ENCODE measurements at regions not wholly inside any gene's neighbourhood (a gene's known extent, or its start where the extent isn't known, plus 50 kb on each side); places are given as distances from the start of the nearest gene placed in this dataset.
"Not testable (repeated sequence)": the region's sequence is repeated elsewhere in the genome, so short reads cannot be mapped to it uniquely, and the experiment has no call there.

DNA sequence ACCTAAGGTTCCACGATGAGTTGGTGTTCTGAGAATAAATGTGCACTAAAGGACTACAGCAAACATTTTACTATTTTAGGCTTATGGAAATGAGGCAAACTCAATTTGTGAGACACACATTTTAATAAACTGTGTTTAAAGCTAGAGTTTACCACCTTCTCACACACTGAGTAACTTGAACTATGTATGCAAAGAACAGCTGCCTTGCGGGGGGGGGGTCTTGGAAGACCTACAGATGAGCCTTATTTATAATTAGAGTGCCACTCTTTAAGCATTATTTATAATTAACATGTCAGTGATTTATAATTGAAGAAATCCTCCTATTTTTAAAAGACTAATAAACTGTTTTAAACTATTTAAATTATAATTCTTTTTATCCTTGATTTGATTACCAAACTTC, 300.4 kb downstream of the DLEU7 start:
- DNase-seq: no peak

DNA sequence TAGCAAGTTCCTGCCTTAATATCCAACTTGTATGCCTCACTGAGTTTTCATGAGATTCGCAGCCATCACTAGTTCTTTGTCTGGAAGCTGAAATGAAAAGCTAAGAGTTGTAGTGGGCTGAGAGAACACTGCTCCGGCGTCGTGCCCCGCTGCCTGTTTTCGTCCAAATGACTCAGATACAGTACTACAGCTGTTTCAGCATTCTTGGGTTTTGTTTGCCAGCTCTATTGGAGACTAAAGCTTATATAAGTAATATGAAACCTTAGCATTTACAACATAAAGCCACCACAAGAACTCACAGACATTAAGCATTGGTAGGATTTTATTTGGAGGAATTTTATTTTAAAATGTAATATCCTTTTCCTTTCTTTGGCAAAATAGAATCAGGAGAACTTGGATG, 299.7 kb downstream of the DLEU7 start:
- DNase-seq: no peak

DNA sequence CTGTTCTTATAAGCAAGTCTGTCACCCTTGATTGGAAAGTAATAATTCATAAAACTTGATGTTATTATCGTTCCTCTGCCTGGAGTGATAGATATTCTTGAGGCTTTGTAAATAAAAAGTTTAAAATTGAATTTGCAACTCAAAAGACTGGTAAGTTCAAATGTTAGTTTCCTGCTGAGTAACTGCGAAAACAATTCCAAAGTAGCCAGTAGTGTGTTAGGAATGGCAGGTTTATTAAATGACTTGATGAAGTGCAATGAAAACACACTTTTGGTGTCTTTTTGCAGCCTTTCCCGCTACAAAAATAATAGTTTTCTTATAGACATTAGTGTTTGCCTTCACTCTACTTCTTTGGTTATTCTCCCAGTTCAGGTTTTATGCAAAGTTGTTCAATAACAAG, 299.3 kb downstream of the DLEU7 start:
- no peak for DNase-seq

DNA sequence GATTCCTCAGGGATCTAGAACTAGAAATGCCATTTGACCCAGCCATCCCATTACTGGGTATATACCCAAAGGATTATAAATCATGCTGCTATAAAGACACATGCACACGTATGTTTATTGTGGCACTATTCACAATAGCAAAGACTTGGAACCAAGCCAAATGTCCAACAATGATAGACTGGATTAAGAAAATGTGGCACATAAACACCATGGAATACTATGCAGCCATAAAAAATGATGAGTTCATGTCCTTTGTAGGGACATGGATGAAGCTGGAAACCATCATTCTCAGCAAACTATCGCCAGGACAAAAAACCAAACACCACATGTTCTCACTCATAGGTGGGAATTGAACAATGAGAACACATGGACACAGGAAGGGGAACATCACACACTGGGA, 296.3 kb downstream of the DLEU7 start:
- not testable (repeated sequence) for DNase-seq

DNA sequence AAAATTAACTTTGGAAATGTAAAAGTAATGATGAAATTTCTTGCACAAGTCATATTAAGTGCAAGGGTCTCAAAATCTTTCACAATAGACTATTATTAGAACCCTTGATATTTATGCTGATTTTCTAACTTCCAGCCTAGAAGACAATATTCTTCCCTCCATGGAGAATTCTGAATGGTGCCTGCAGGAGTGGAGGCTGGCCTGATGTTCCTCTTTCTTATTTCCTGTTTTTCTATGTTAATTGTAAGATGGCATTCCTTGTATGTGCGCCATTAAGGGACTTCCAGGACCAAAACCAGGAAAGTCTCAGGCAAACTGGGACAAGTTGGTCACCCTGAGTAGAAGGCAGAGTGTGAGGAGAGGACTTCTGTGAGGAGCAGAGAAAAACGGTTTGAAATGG, 294.9 kb downstream of the DLEU7 start:
- no peak for DNase-seq

DNA sequence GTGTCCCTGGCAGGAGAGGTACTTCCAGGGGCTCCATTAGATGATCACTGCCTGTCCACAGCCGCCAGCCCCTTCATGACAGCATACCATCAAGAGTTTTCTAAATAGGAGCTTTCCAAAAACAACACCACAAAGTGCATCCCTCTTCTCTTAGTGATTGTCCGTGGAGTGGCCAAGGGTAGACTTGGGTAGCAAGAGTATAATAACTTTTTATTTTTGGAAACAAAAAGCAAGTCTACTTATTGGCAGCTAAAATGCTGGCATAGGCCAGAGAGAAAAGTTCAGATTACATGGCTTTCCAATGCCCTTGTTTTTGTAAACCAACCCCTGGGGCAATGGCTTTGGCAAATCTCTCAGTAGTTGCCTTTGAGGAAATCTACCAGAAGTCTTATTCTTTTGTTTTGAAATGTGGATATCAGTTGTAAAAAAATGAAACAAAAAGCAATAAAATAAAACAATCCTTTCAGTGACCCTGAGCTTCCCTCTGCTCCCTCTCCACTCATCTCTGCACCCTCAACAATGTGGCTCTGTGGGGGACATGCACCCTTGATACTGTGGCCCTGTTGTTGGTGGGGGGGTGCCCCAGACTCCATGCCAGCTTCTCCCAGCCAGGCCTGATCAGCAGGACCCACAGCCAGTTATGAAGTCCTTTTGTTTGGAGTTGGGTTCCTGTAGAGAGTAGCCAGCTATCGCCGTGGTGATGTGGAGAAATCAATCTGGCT, 294.1 kb downstream of the DLEU7 start:
- no peak for DNase-seq

DNA sequence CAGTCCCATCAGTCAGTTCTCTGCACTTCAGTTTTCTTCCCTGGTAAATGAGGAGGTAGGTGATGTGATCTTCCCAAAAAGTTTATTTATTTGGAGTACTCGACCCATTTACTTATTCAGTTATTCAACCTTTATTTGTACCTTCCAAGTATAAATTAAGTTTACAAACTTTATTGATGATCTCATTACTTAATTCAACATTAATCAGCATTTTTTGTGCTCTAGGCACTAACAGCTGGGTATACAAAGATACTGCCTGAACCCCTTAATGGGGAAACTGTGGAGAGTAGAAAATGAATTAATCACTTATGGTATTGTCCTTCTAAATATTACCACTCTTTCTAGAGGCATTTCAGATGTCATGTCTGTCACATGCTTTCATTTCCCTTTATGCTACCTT, 293.3 kb downstream of the DLEU7 start:
- DNase-seq: no peak

DNA sequence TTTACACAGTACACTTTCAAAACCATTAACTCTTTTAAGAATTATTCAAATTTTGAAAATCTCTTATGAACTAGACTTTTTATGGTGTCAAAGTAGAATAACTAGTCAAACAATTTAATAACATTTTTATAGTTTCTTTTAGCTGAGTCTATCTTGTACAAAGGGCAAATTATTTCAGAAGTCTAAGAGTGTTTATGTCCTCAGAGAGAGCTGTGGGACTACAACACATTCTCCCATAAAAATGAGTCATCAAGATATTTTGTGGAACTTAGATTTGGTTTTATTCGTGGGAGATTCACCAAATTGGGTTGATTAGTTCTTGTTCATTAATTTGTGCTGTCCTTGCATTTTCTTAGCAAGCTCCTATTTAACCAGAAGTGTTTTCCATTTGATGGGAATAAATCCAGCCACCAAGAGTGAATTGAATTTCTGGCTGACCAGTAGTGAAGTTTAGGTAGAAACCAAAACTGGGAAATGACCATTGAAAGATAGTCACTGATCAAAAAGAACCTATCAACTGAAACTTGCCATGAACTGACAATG, 291.0 kb downstream of the DLEU7 start:
- DNase-seq: no peak

DNA sequence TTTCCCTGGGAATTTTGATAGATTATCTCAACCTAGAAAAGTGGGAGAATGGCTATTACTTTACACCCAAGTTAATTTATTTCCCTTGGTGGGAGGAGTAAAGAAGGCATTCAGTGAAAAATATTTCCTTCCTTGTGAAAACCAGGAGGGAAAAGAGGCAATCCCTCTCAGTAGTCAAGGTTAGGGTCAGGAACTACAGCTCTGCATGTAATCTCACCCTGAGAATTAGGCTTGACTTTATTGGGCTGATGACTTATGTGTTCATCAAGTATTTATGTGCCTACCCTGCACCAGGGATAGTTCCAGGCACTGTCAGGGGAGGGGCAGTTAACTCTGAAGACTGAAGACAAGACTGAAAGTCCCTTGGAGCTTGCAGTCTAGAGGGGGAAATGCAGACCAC, 281.8 kb downstream of the DLEU7 start:
- DNase-seq: no peak

DNA sequence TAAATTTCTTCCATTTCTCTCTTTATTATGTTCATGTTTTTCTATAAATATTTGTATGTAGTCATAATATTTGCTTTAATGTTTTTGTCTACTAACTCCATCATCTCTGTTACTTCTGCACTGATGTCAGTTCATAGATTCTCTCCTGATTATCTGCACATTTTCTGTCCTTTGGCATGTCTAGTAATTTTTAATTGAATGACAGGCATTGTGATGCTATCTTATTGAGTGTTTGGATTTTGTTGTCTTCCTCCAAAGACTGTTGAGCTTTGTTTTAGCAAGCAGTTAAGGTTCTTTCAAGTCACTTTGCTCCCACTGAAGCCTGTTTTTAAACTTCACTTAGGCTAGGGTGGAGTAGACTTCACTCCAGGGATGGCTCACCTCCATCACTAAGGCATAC, 276.8 kb downstream of the DLEU7 start:
- DNase-seq: no peak

DNA sequence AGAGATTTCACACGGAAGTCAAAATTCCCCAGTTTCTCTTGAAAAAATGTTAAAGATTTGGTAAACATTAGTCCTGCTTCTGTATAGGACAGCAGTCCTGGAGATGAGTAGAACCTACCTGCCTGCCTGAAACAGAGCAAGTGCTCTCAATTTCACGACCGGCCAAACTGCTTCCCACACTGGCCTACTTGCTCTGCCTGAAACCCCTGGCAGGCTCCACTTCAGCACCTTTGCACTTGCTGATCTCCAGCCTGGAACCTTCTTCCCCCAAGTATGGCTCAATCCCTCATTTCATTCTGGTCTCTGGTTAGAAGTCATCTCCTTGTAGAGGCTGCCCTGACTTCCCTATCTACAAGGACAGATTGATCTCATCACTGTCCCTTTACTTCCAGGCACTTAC, 271.4 kb downstream of the DLEU7 start:
- no peak for DNase-seq

DNA sequence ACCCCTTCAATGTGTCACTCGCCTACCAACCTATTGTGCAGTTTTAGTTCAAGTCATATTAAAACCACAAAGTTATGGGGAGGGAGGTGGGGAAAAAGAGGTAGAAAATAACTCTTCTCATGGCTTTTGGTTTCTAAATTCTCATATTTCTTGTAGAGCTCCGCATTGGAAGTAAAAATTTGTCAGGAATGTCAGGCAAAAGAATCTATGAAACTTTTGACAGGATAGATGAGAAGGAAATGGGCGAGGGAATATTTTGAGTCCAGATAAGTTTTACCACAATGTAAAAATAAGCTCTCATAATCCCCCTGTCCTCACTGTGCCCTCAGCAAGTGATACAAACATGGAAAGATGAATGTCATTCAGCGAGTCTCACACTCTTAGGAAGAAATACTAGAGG, 270.4 kb downstream of the DLEU7 start:
- DNase-seq: no peak

DNA sequence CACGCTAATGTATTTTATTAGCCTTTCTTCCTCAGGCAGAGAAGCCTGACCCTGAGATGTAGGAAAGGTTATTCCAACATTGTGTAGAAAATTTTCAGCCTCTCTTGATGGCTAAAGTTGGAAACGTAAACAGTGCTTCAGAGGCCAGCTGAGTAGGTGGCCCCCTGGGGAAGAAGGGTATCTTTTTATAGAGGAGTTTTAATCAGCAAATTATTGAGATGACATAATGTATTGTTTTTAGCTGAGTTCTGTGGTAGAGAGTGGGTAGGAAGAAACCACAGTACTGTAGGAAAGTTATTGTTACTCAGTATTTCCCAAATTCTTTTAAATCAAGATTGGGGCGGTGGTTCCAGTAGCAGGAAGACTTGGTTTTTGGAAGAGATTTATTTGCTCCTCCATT, 268.8 kb downstream of the DLEU7 start:
- DNase-seq: no peak

DNA sequence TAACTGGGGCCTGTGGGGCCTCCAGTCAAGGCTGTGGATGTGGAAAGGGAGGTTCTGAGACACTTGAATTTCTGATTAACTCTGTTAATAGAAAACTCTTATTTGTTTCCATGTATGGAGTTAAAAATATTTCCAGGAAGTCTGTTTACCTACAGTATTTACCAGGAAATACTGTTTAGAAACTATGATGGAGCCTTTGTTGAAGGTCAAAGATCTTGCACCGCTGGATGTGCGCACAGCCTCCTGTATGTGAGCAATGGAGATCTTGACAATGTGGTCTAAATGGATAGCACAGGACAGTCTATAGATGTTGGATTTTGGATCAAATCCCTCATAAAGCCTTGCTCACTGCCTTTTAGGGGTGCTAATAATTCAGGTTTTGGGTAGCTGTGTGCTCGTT, 268.4 kb downstream of the DLEU7 start:
- no peak for DNase-seq

DNA sequence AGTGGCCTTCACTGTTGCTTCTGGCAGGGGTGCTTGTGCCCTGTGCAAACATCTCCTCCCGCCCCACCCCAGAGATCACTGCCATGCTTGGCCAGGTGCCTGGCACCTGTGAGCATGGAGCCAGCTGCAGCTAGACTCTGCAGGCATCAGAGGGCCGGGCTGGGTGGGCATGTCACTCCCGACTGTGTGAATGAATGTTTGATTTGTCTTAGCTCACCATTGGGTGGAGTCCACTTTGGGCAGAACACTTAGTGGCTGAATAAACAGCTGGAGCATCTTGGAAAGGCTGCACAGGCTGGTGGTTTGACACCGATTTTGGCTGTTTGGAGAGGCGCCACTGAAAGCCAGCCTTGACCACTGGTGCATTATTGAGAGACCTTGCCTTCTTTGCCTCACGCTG, 267.3 kb downstream of the DLEU7 start:
- no peak for DNase-seq

DNA sequence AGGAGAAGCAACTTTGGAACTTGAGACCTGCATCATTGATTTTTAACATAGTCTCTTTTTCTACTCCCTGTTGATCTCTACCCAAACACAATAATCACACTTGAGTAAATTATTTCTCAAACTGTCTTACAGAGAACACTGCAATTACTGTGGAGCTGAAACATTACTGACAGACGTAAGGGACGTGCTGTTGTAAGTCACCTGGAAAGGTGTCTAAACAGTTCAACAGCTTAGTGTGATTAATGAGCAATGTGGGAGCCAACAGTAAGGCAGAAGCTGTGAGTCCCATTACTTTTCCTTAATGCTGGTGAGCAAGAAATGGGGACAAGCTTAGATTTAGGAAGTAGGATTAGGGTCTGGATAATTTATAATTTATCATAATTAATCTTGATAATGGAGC, 265.7 kb downstream of the DLEU7 start:
- no peak for DNase-seq

DNA sequence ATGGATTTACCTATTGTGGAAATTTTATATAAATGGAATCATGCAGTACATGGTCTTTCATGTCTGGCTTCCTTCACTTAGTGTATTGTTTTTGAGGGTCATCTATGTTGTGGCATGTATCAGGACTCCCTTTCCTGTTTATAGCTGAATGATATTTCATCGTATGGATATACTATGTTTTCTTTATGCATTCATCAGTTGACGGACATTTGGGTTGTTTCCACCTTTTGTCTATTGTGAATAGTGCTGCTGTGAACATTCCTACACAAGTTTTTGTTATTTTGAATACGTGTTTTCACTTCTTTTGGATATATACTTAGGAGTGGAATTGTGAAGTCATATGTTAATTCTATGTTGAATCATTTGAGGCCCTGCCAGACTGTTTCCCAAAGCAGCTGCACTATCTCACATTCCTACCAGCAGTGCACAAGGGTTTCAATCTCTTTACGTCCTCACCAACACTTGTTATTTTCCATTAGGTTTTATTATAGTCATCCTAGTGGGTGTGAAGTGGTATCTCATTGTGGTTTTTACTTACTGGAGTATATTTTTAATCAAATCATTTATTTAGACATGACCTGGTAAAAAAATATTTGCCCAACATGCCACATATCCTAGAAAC, 262.7 kb downstream of the DLEU7 start:
- DNase-seq: no peak

DNA sequence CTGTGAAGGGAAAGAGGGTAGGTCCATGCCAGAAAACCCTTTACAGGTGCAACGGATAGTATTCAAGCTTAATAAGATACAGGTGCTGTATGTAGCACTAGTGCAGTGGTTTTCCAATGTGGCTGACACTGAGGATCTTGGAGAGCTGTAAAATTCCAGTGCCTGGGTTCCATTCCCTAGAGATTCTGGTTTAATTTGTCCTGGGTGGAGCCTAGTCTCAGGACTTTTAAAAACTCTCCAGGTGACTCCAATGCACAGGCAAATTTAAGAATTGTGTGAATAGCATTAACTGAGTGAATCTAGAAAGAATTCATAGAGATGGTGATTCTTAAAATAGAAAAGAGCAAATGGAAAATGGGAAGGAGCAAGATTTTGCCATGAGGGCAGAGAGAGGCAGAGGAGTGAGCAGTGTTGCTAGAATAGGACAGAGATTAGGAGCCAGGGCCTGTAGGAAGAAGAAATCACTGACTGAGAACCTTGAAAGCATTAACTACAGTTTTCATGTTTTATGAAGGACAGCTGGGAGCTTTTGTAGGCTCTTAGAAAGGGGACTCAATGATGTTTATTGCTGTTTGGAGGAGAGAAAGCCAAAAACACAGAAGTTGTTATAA, 261.8 kb downstream of the DLEU7 start:
- DNase-seq: no peak

DNA sequence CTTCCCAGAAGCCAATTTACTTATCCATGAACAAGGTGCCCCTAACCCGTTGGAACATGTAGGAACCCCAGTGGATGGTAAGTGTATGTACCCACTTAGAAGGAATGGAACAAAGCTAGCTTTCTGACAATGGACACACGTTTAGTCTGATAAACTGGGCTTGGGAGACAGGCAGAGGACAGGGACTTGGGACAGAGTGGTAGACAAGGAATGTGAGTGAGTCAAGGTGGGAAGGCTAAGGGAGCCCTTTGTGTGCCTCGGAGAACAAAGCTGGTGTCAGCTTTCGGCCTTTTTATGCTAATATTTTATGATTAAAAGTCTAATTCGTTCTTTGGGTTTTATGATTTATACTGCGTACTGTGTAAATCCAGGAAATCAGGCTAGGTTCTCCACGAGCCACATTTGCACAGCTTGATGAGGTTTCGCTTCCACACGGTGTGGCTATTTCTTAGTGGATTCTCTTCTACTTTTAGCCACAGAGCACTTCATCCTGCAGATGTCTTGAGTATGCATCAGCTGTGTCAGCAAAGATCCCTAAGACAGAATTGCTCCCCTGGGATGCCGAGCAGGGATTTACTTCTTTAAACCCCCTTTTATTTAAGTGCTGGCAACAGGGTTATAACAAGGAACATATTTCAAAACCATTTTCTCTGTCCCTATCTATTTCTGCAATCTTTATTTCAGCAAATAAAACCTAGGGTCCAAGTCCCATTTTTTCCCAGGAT, 258.5 kb downstream of the DLEU7 start:
- no peak for DNase-seq

DNA sequence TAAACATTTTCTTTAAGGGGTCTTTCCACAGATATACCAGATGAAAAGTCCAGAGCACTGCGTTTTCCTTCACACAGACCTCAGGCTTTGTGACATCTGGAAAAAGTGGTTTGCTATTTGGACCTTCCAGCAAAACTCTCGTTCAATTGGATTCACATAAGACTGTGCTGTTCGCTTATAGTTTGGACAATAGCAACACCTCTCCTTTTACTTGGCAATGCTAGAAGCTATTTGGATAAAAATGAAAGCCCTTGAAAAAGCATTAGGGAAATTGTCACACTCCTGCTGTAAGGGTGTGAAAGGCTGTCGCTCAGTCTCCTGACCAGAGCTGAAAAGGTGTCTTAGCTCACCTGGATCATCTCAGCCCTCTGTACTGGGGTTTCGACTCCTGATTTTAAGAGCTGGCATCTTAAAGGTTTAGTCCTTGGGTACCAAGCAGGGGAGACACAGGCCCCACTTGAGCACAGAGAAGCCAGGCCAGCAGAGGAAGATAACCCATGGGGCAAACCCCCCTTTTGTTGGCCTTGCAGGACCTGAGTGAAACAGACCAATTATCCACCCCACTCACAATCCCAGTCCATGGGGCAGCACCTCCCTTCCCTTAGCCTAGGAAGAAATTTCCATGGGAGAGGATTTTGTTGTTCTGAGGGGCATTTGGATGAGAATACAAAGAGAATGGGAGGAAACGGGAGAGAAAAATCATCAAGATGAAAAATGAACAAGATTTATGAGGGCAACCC, 257.6 kb downstream of the DLEU7 start:
- DNase-seq: no peak

DNA sequence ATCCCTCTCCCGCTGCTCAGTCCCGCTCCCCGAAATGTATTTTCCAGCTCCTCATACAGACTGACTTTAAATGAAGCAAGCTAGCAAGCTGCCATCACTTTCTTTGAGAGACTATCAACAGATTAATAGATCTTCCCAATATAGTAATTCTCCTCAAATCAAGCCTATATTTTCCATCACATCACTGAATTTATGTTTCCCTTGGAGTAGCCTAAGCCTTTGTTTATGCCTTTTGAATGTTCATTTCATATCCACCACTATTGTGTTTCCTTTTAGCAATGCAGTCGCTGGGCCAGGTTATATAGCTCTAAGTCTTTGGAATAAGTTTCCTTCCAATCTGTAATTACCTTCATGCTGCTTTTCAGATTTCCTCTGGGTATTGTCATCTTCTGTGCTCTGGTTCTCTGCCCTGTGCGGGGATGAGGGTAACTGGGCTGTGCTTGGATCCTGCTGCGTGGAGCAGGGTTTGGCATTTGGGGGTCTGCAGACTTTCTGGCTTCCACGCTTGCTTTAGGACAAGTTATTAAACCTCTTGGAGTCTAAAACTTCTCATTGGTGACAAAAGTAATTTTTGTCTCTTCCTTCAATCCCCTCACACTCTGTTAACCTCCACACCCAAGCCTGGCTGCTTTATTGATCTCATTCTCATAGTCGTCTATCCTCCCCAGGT, 256.9 kb downstream of the DLEU7 start:
- no peak for DNase-seq

DNA sequence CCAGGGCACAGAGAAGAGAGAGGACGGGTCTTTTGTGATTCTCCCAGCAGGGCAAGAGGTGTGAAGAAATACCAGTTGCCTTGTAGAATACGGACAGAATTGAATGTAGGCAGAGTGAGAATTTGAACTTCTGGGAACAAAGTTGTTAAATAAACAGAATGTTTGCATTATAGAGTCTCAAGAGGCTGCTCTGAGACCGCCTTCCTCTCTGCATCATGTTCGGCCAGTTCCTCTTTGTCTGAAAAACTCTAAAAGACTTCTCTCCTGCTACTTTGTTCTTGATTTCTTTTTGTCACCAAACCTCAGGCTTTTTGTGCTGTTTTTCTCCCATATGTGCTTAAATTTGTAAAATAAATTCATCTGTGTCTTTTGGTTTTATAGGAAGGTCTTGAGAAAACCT, 256.4 kb downstream of the DLEU7 start:
- DNase-seq: no peak
